GM23338 (cell line): ENCODE measurements at regions not wholly inside any gene's neighbourhood (a gene's known extent, or its start where the extent isn't known, plus 50 kb on each side); places are given as distances from the start of the nearest gene placed in this dataset.

Experiments used
- CREB1 ChIP-seq: fragments of 250-450 bp; sonication (Bioruptor Pico); IDR thresholded peaks from 2 replicates; pipeline ENCODE4 v1.5.0; 2020; ENCODE audit warnings: low read depth, mild to moderate bottlenecking, moderate library complexity
- CTCF ChIP-seq, 2 experiments: fragments of 200-600 bp in 1 of 2; sonication (generic) in 1 of 2; conservative IDR thresholded peaks; 2 replicates each; pipeline versions ENCODE4 v1.5.1 to v1.6.1; 2016 to 2017; ENCODE audit warnings: antibody characterized with exemption in 2 of 2, low read depth in 2 of 2, mild to moderate bottlenecking in 2 of 2, moderate library complexity in 1 of 2
- ETS1 ChIP-seq: IDR thresholded peaks from 2 replicates; pipeline ENCODE4 v1.6.1; 2016; ENCODE audit warnings: antibody characterized with exemption
- POLR2AphosphoS5 ChIP-seq: IDR thresholded peaks from 2 replicates; pipeline ENCODE4 v1.6.1; 2016; ENCODE audit warnings: antibody characterized with exemption, low read depth
- REST ChIP-seq: IDR thresholded peaks from one replicate; pipeline ENCODE4 v1.6.1; 2018; ENCODE audit warnings: antibody characterized with exemption; ENCODE audit not compliant: unreplicated experiment
- ZNF114 ChIP-seq: fragments of 250-450 bp; sonication (Bioruptor Pico); IDR thresholded peaks from 2 replicates; pipeline ENCODE4 v1.5.0; 2020; ENCODE audit warnings: mild to moderate bottlenecking, moderate library complexity

GRCh38 chr6:97548354-97548753 is 265.3 kb upstream of the MMS22L start:
- no peak for TF ChIP-seq ZNF114 (CRISPR knock-in tag)
- no peak for TF ChIP-seq CREB1 (CRISPR knock-in tag)
- TF ChIP-seq CTCF (conservative IDR thresholded peaks at IDR 0.05; ENCODE audit: low read depth in 2 of 2): no peak
- no peak for TF ChIP-seq POLR2AphosphoS5
- TF ChIP-seq REST: no peak
- no peak for TF ChIP-seq ETS1
